Caco-2 (cell line): ENCODE measurements at regions not wholly inside any gene's neighbourhood (a gene's known extent, or its start where the extent isn't known, plus 50 kb on each side); places are given as distances from the start of the nearest gene placed in this dataset.

Experiments used
- BruUV-seq: library from RNA; stranded (reverse); fragments of 400-500 nt; replicated peaks from 2 replicates; lab custom pipeline; 2021; lab: Mats Ljungman, UMichigan
- CTCF ChIA-PET: fragments of 300-600 bp; sonication (Branson Sonifier 250); formaldehyde crosslinking; loops from one replicate; lab custom pipeline; 2022; ENCODE audit warnings: antibody characterized with exemption; lab: Charles Lee
- POLR2A ChIA-PET: fragments of 300-600 bp; sonication (Branson Sonifier 250); formaldehyde crosslinking; loops from one replicate; lab custom pipeline; 2022; ENCODE audit warnings: antibody characterized with exemption; lab: Charles Lee
- DNase-seq, 2 experiments: peaks; one replicate each; pipeline versions ENCODE4 v3.0.0 to v3.0.0-alpha.2; 2020 to 2022
- H3K27me3 ChIP-seq: replicated peaks from 2 replicates; pipeline ENCODE4 v1.6.0; 2011; ENCODE audit warnings: low read length; ENCODE audit not compliant: control insufficient read depth, insufficient read depth
- H3K36me3 ChIP-seq: 2 replicates; pipeline ENCODE4 v1.5.1; 2011; ENCODE audit warnings: low read length; ENCODE audit not compliant: control insufficient read depth, insufficient read depth
- H3K4me1 ChIP-seq: fragments of 250-450 bp; sonication (Bioruptor Pico); 2 replicates; pipeline ENCODE4 v1.5.1; 2020; ENCODE audit warnings: mild to moderate bottlenecking
- H3K4me3 ChIP-seq: 2 replicates; pipeline ENCODE4 v1.5.1; 2011; ENCODE audit warnings: low read depth, mild to moderate bottlenecking, control low read depth, low read length
- H3K9me3 ChIP-seq: fragments of 250-450 bp; sonication (Bioruptor Pico); 2 replicates; pipeline ENCODE4 v1.5.1; 2020; ENCODE audit warnings: mild to moderate bottlenecking, moderate library complexity
- H3K27ac Mint-ChIP-seq: one replicate; pipeline ENCODE4 v1.8.0; 2022; ENCODE audit warnings: mixed read lengths; ENCODE audit not compliant: unreplicated experiment
- H3K27me3 Mint-ChIP-seq: one replicate; pipeline ENCODE4 v1.8.0; 2022; ENCODE audit warnings: mixed read lengths; ENCODE audit not compliant: insufficient read depth, unreplicated experiment
- H3K36me3 Mint-ChIP-seq: one replicate; pipeline ENCODE4 v1.8.0; 2022; ENCODE audit warnings: mild to moderate bottlenecking, mixed read lengths; ENCODE audit not compliant: insufficient read depth, unreplicated experiment
- H3K4me1 Mint-ChIP-seq: one replicate; pipeline ENCODE4 v1.8.0; 2022; ENCODE audit warnings: low read depth, mixed read lengths; ENCODE audit not compliant: unreplicated experiment
- H3K4me3 Mint-ChIP-seq: one replicate; pipeline ENCODE4 v1.8.0; 2022; ENCODE audit warnings: mild to moderate bottlenecking, moderate library complexity, mixed read lengths; ENCODE audit not compliant: unreplicated experiment
- H3K9me3 Mint-ChIP-seq: one replicate; pipeline ENCODE4 v1.8.0; 2022; ENCODE audit warnings: mixed read lengths; ENCODE audit not compliant: unreplicated experiment
- CTCF ChIP-seq, 2 experiments: fragments of 200-600 bp in 1 of 2; IDR thresholded peaks; 1 replicate in 1 of 2; 2 replicates in 1 of 2; pipeline versions ENCODE4 v1.5.1 to v1.8.0; 2011 to 2022; ENCODE audit warnings: antibody characterized with exemption in 1 of 2, control low read depth in 1 of 2, inconsistent platforms in 1 of 2, low read depth in 1 of 2, low read length in 1 of 2, mild to moderate bottlenecking in 1 of 2, moderate library complexity in 1 of 2; ENCODE audit not compliant: insufficient read depth in 1 of 2, severe bottlenecking in 1 of 2, unreplicated experiment in 1 of 2
- intact Hi-C: fragments of 100-400 bp; cut with micrococcal nuclease; formaldehyde crosslinking; loops from one replicate; pipeline ENCODE4 v1.10.0; 2022; ENCODE audit not compliant: unreplicated experiment

- no peaks in the 10 kb centered on the region for H3K27me3 ChIP-seq
- ChIA-PET POLR2A (no interaction called here), CTCF (no interaction called here)
- no peak for DNase-seq
- H3K4me1 ChIP-seq = 0 out of 2 replicates have a peak, but pooled peaks cover 4% of the 10 kb centered on the region
- Mint-ChIP-seq H3K36me3 (no peaks in the 10 kb centered on the region), H3K9me3 (no peaks in the 10 kb centered on the region), H3K4me1 (peaks cover 10% of the 10 kb centered on the region), H3K4me3 (no peak overlapping the region), H3K27ac (no peak overlapping the region), H3K27me3 (no peaks in the 10 kb centered on the region)
- BruUV-seq = no TSS peak
- H3K36me3 ChIP-seq = no peaks in the 10 kb centered on the region
- TF ChIP-seq CTCF (IDR thresholded peaks at IDR 0.05; ENCODE audit: insufficient read depth in 1 of 2, low read depth in 1 of 2, low read length in 1 of 2, severe bottlenecking in 1 of 2, unreplicated experiment in 1 of 2) = no peak
- intact Hi-C loops = no loop called here
- H3K4me3 ChIP-seq = no peak overlapping the region
- H3K9me3 ChIP-seq = no peaks in the 10 kb centered on the region
Measured at GRCh38 chr5:135120951-135121350, 86.9 kb upstream of the PITX1 start.

- Mint-ChIP-seq H3K4me3 (no peak overlapping the region), H3K4me1 (peaks cover 14% of the 10 kb centered on the region), H3K9me3 (no peaks in the 10 kb centered on the region), H3K36me3 (no peaks in the 10 kb centered on the region), H3K27me3 (no peaks in the 10 kb centered on the region), H3K27ac (no peak overlapping the region)
- Histone ChIP-seq H3K4me3 (no peak overlapping the region), H3K4me1 (0 out of 2 replicates have a peak, but pooled peaks cover 2% of the 10 kb centered on the region), H3K27me3 (no peaks in the 10 kb centered on the region), H3K9me3 (no peaks in the 10 kb centered on the region), H3K36me3 (no peaks in the 10 kb centered on the region)
- POLR2A ChIA-PET = no interaction called here
- intact Hi-C loops = no loop called here
- no peak for TF ChIP-seq CTCF (IDR thresholded peaks at IDR 0.05; ENCODE audit: insufficient read depth in 1 of 2, low read depth in 1 of 2, low read length in 1 of 2, severe bottlenecking in 1 of 2, unreplicated experiment in 1 of 2)
- BruUV-seq = no TSS peak
- CTCF ChIA-PET = no interaction called here
- no peak for DNase-seq
Measured at GRCh38 chr5:135119481-135119880, 85.5 kb upstream of the PITX1 start.

GRCh38 chr5:135117590-135117989, 83.6 kb upstream of the PITX1 start:
- no peaks in the 10 kb centered on the region for H3K9me3 Mint-ChIP-seq
- no peak for DNase-seq
- no peaks in the 10 kb centered on the region for H3K4me1 ChIP-seq
- no peak overlapping the region for H3K4me3 Mint-ChIP-seq
- ChIA-PET POLR2A (no interaction called here), CTCF (no interaction called here)
- H3K27me3 Mint-ChIP-seq = no peaks in the 10 kb centered on the region
- H3K27ac Mint-ChIP-seq = no peak overlapping the region
- BruUV-seq = no TSS peak
- TF ChIP-seq CTCF (IDR thresholded peaks at IDR 0.05; ENCODE audit: insufficient read depth in 1 of 2, low read depth in 1 of 2, low read length in 1 of 2, severe bottlenecking in 1 of 2, unreplicated experiment in 1 of 2) = no peak
- no peaks in the 10 kb centered on the region for H3K9me3 ChIP-seq
- intact Hi-C loops = no loop called here
- no peaks in the 10 kb centered on the region for H3K36me3 Mint-ChIP-seq
- peaks cover 8% of the 10 kb centered on the region for H3K4me1 Mint-ChIP-seq
- no peaks in the 10 kb centered on the region for H3K36me3 ChIP-seq
- no peak overlapping the region for H3K4me3 ChIP-seq
- H3K27me3 ChIP-seq = no peaks in the 10 kb centered on the region
